Mucosa of descending colon (tissue), 3 donors: ENCODE measurements at regions not wholly inside any gene's neighbourhood (a gene's known extent, or its start where the extent isn't known, plus 50 kb on each side); places are given as distances from the start of the nearest gene placed in this dataset.

ENCODE experiments used
- ATAC-seq: fragments of 200-7000 bp; cut with Tn5 transposase; one replicate; pipeline ENCODE4 v1.9.1; 2020; ENCODE audit warnings: mild to moderate bottlenecking, moderate library complexity
- DNase-seq, 3 donors: peaks; one replicate each; pipeline ENCODE4 v3.0.0-alpha.2; 2020
- H3K36me3 ChIP-seq: fragments of 200-600 bp; one replicate; pipeline ENCODE4 v1.8.0; 2021; ENCODE audit warnings: low read depth, mild to moderate bottlenecking
- H3K4me1 ChIP-seq: fragments of 200-600 bp; one replicate; pipeline ENCODE4 v1.8.0; 2021; ENCODE audit warnings: low read depth, mild to moderate bottlenecking
- H3K4me3 ChIP-seq: fragments of 200-600 bp; one replicate; pipeline ENCODE4 v1.8.0; 2021; ENCODE audit warnings: mild to moderate bottlenecking
- H3K9me3 ChIP-seq: fragments of 200-600 bp; one replicate; pipeline ENCODE4 v1.8.0; 2021; ENCODE audit warnings: mild to moderate bottlenecking
- intact Hi-C, 2 donors: fragments of 100-400 bp; cut with DNase I in 1 of 2; cut with micrococcal nuclease in 1 of 2; formaldehyde crosslinking; loops; one replicate each; pipeline versions ENCODE4 v1.11.0 to v1.11.1; 2022; cut with DNase I, micrococcal nuclease
- TF ChIP-seq, protein P1 (sequence below): fragments of 200-600 bp; IDR thresholded peaks from one replicate; pipeline ENCODE4 v1.8.0; 2022; ENCODE audit warnings: antibody characterized with exemption, mild to moderate bottlenecking
- donor health status: DM: no; HTN: no; CAD: no; lungs with moderate emphysema.
- donor health status: DM: no; HTN: no; CAD: no.
- donor health status: DM: no; HTN: yes; CAD: no.

DNA sequence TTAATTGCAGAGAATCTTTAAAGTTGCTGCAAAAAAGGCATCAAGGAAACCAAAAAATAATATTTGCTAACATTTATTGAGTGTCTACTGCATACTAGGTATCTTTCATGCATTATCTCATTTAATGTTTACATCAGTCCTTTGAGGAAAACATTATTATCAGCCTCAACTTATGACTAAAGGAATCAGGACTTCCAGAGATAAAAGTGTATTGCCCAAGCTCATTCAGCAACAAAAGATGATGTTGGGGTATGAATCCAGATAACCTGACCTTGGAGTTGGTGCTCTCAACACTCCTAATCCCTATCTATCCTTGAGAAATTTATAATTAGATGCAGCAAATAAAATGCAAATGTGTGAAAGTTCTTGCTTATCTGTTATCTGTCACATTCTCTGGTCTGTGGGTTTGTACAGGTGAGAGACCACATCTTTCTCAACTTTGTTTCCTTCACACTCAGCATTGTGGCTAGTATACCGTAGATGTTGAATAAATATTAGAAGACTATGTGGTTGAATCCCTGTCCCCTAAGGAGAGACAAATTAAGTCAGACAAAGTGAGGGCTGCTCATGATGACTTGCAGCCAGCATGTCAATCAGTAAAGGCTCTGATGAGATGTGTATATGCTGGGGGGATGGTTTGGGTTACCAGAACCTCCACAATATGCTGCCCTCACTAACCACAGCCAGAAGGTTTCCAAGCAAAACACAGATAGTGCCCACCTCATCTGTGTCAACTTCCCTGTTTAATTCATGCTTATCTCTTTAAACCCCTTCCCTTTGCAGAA, 82.6 kb downstream of the NOG start:
- TF ChIP-seq, protein P1, sequence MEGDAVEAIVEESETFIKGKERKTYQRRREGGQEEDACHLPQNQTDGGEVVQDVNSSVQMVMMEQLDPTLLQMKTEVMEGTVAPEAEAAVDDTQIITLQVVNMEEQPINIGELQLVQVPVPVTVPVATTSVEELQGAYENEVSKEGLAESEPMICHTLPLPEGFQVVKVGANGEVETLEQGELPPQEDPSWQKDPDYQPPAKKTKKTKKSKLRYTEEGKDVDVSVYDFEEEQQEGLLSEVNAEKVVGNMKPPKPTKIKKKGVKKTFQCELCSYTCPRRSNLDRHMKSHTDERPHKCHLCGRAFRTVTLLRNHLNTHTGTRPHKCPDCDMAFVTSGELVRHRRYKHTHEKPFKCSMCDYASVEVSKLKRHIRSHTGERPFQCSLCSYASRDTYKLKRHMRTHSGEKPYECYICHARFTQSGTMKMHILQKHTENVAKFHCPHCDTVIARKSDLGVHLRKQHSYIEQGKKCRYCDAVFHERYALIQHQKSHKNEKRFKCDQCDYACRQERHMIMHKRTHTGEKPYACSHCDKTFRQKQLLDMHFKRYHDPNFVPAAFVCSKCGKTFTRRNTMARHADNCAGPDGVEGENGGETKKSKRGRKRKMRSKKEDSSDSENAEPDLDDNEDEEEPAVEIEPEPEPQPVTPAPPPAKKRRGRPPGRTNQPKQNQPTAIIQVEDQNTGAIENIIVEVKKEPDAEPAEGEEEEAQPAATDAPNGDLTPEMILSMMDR: no peak
- intact Hi-C loops: no loop called here
- Histone ChIP-seq H3K9me3 (no peaks in the 10 kb centered on the region), H3K4me3 (no peak overlapping the region), H3K36me3 (no peaks in the 10 kb centered on the region), H3K4me1 (no peaks in the 10 kb centered on the region)
- ATAC-seq: no peak
- no peak for DNase-seq

DNA sequence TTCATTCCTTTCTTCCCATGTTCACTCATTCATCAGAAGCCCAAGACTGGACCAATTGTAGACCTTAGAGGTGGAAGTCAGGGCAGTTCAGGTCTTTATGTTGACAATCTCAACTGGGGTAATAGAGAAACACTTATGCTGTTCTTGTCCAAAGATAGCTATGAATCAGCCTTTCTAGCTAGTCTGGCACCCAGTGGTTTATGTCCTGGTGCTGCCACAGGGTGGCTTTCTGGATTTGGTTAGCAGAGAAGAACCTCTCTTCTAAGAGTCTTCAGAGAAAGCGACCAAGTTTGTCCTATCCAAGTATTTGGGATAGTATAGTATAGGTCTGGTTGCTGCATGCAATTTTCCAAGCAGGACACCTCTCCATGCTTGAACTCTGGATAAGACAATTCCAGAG, 83.3 kb downstream of the NOG start:
- no peaks in the 10 kb centered on the region for H3K36me3 ChIP-seq
- no peaks in the 10 kb centered on the region for H3K4me1 ChIP-seq
- no peaks in the 10 kb centered on the region for H3K9me3 ChIP-seq
- intact Hi-C loops: no loop called here
- ATAC-seq (no peak), DNase-seq (no peak)
- TF ChIP-seq, protein P1: no peak
- no peak overlapping the region for H3K4me3 ChIP-seq

DNA sequence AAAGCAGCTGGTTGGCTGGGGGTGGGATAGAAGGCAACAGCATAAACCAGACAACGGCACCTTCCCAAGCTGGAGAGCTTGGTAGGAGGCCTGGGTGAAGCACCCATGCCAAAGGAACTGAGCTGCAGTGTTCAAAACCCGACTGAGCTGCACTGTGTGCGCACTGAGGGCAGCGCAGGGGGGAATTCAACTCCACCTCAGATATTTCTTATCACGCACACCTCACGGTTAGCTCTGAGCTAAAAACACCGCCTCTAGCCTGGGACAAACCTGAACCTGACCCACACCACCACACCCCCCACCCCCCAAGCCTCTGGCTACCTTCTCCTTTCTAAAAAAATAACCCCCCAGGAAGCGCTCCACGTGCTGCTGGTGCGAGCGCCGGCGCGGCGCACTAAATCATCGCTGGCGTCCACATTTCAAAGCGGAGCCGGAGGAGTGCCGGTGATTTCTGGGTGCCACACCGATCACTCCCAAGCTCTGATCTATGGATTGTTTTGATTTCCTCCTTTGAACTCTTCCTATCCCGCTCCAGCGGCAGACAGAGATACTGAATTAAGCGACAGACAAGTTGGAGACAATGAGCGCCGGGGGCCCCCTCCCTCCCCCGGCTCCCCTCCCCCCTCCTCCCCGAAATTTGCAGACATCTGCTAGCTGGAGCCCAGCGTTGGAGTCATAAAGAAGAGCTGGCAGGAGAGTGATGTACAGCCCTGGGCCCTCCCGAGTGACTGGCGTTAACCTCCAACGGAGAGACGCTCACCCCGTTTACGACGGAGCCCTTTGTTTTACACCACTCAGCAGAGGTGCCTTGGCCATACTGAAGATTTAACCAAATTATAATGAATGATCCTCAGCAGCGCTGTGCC, 85.0 kb downstream of the NOG start:
- intact Hi-C loops: no loop called here
- Histone ChIP-seq H3K9me3 (no peaks in the 10 kb centered on the region), H3K4me1 (no peaks in the 10 kb centered on the region), H3K4me3 (no peak overlapping the region), H3K36me3 (no peaks in the 10 kb centered on the region)
- TF ChIP-seq, protein P1: no peak
- DNase-seq (no peak), ATAC-seq (no peak)

DNA sequence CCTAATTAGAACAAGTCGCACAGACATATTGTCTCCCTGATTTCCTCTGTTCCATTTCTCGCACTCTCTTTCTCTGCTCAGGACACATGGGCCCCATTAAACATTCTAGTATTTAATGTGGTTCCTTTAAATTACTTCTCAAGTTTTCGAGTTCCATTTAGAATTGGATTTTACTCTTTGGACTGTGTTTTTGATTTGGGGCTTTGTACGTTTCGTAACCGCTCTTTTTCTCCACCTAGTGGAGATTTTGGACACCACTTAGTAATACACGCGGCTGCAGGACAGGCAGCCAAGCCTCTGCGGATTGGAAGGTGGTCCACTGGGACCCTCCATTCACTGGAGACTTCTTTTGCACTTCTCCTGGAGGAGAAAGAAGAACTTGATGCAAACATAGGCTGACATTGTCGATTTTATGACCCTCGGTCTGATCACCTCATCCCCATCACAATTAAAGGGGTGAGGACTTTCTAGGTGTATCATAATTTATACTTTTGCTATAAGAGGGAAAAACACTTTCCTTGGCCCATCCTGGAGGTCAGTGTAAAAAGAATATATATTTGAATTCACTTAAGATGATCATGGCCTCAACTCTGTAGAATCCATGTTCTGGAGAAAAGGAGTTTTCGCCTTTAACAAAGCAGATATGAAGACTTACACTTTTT, 85.7 kb downstream of the NOG start:
- ATAC-seq (no peak), DNase-seq (no peak)
- intact Hi-C loops: no loop called here

DNA sequence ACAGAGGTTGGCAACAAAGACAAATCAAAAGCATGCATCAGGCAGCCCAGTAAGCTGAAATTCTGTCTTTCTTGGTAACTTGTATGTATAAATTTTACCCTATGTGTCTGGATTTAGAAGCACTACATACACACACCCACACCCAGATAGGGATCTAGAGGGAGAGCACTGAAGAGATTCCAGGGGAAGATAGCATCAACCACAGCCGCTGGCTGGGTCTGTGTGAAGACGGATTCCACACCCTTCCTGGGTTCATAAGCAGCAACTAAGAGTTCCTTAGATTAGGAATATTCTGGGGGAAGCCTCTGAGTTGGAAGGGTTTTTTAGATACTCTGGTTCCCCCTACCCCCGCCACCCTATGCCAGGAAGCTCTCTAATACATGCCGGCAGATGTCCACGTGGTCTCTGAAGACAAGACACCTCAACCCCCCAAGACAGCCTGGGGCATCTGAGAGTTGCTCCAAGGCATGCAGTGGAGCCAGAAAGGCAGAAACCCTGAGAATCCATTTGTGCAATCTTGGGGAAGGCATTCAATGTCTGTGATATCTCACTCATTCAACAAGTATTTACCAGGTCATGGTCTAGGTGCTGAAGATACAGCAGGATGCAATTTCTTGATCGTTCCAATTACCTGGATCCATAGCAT, 86.4 kb downstream of the NOG start:
- TF ChIP-seq, protein P1: no peak
- intact Hi-C loops: no loop called here
- ATAC-seq (no peak), DNase-seq (no peak)
- no peaks in the 10 kb centered on the region for H3K36me3 ChIP-seq
- no peaks in the 10 kb centered on the region for H3K9me3 ChIP-seq
- H3K4me3 ChIP-seq: no peak overlapping the region
- H3K4me1 ChIP-seq: no peaks in the 10 kb centered on the region

More for the DNA sequence above, 85.7 kb downstream of the NOG start:
- no peaks in the 10 kb centered on the region for H3K4me1 ChIP-seq
- H3K4me3 ChIP-seq: no peak overlapping the region
- TF ChIP-seq, protein P1: no peak
- no peaks in the 10 kb centered on the region for H3K9me3 ChIP-seq
- no peaks in the 10 kb centered on the region for H3K36me3 ChIP-seq
